Upper lobe of left lung (tissue), 6 donors: ENCODE measurements at regions not wholly inside any gene's neighbourhood (a gene's known extent, or its start where the extent isn't known, plus 50 kb on each side); places are given as distances from the start of the nearest gene placed in this dataset.
A peak's percentile ranks its signal among the peaks of the same experiment; 100 is the strongest.

ENCODE experiments used
- ATAC-seq, 2 donors: fragments of 200-7000 bp; cut with Tn5 transposase; one replicate each; pipeline ENCODE4 v1.9.1; 2022; ENCODE audit warnings: mild to moderate bottlenecking in 2 of 2, moderate library complexity in 2 of 2; ENCODE audit not compliant: low FRiP score in 2 of 2
- DNase-seq, 2 donors: peaks; one replicate each; pipeline ENCODE4 v3.0.0-alpha.2; 2019 to 2020
- H3K27ac ChIP-seq, 4 donors: fragments of 200-600 bp; sonication (generic); one replicate each; pipeline ENCODE4 v1.5.1; 2016 to 2019
- H3K27me3 ChIP-seq, 4 donors: fragments of 200-600 bp; sonication (generic); one replicate each; pipeline ENCODE4 v1.5.1; 2017 to 2019
- H3K36me3 ChIP-seq, 4 donors: fragments of 200-600 bp; sonication (generic); one replicate each; pipeline ENCODE4 v1.5.1; 2016 to 2019
- H3K4me1 ChIP-seq, 4 donors: fragments of 200-600 bp; sonication (generic); one replicate each; pipeline ENCODE4 v1.5.1; 2018 to 2019
- H3K4me3 ChIP-seq, 4 donors: fragments of 200-600 bp; sonication (generic); one replicate each; pipeline ENCODE4 v1.5.1; 2017 to 2019; ENCODE audit warnings: mild to moderate bottlenecking in 2 of 4, moderate library complexity in 1 of 4
- H3K9me3 ChIP-seq, 4 donors: fragments of 200-600 bp; sonication (generic); one replicate each; pipeline ENCODE4 v1.5.1; 2018 to 2019
- CTCF ChIP-seq, 6 experiments: fragments of 450-650 bp in 4 of 6; fragments of 200-600 bp in 2 of 6; sonication (generic) in 2 of 6; IDR thresholded peaks; one replicate each; pipeline ENCODE4 v1.5.1; 2016 to 2019; ENCODE audit warnings: antibody characterized with exemption in 6 of 6
- EP300 ChIP-seq, 4 donors: sonication (generic); formaldehyde crosslinking; IDR thresholded peaks; one replicate each; pipeline ENCODE4 v1.5.1; 2017; ENCODE audit warnings: antibody characterized with exemption in 4 of 4, control low read depth in 2 of 4
- POLR2A ChIP-seq, 4 donors: fragments of 450-650 bp; IDR thresholded peaks; one replicate each; pipeline ENCODE4 v1.5.1; 2016 to 2017; ENCODE audit warnings: antibody characterized with exemption in 4 of 4, mild to moderate bottlenecking in 2 of 4
- POLR2AphosphoS5 ChIP-seq, 2 donors: sonication (generic); formaldehyde crosslinking; IDR thresholded peaks; one replicate each; pipeline ENCODE4 v1.5.1; 2017; ENCODE audit warnings: antibody characterized with exemption in 2 of 2
- WGBS, 2 donors: methylation state at CpG; one replicate each; pipeline ENCODE4 v1.1.5; 2017 to 2018; 5-methylcytosine and 5-hydroxymethylcytosine counted together
- donor health status: DM: no; HTN: no; CAD: no; lungs with moderate emphysema.
- donor health status: DM: no; HTN: yes; CAD: no; lungs with severe emphysema.

DNA sequence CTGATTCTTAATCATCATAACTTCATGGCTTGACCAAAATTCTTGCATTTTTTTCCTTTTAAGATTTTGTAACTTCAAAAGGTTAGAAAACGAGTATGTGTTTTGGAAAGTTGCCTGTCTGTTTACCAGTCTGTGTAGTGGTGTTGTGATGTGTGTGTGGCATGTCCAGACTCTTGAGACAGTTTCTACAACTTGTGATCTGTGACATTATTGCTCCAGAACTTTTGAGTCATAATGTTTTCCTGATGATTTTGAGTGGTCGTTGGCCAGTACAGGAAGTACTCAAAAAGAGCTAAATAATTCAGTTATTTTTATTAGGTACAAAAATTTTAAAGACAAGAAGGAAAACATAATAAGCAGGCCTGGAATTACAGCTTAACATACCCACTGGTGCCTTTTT is 229.0 kb upstream of the C2CD4B start:
- H3K4me1 ChIP-seq: peaks cover 11 to 28% (median 17%) of the 10 kb centered on the region in 4 donors
- no peak for TF ChIP-seq POLR2AphosphoS5 (IDR thresholded peaks at IDR 0.05)
- no peak for TF ChIP-seq POLR2A (IDR thresholded peaks at IDR 0.05)
- no peak for TF ChIP-seq EP300 (IDR thresholded peaks at IDR 0.05)
- TF ChIP-seq CTCF (IDR thresholded peaks at IDR 0.05): no peak
- H3K36me3 ChIP-seq: no peaks in the 10 kb centered on the region
- no peak overlapping the region for H3K4me3 ChIP-seq
- no peaks in the 10 kb centered on the region for H3K27me3 ChIP-seq
- 29 to 30% methylated on average over 2 of the region's 2 CpGs for WGBS, 2 donors
- no peaks in the 10 kb centered on the region for H3K9me3 ChIP-seq
- DNase-seq (no peak), ATAC-seq (no peak)
- H3K27ac ChIP-seq: no peak overlapping the region

DNA sequence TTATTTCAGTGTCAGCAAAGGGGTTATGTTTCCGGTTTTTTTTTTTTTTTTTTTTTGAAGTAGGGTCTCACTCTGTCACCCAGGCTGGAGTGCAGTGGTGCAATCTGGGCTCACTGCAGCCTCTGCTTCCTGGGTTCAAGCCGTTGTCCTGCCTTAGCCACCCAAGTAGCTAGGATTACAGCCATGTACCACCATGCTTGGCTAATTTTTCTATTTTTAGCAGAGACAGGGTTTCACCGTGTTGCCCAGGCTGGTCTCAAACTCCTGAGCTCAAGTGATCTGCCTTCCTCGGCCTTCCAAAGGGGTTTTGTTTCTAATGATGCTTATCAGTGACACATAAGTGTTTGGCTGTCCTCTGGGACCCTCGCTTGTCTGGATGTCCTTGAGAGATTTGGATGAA is 235.7 kb upstream of the C2CD4B start:
- H3K4me1 ChIP-seq: peaks cover 2 to 8% (median 6%) of the 10 kb centered on the region in 4 donors
- no peak for ATAC-seq
- TF ChIP-seq EP300 (IDR thresholded peaks at IDR 0.05): no peak
- TF ChIP-seq CTCF (IDR thresholded peaks at IDR 0.05): no peak
- no peak for TF ChIP-seq POLR2A (IDR thresholded peaks at IDR 0.05)
- TF ChIP-seq POLR2AphosphoS5 (IDR thresholded peaks at IDR 0.05): no peak
- WGBS, 2 donors: 66 to 68% methylated on average over 5 of the region's 5 CpGs
- H3K27me3 ChIP-seq: no peaks in the 10 kb centered on the region
- H3K27ac ChIP-seq: no peak overlapping the region
- H3K4me3 ChIP-seq: no peak overlapping the region
- H3K9me3 ChIP-seq: peaks cover 0 to 3% (median 0%) of the 10 kb centered on the region in 4 donors
- DNase-seq: no peak
- no peaks in the 10 kb centered on the region for H3K36me3 ChIP-seq

- Histone ChIP-seq H3K4me3 (no peak overlapping the region), H3K27me3 (no peaks in the 10 kb centered on the region), H3K27ac (no peak overlapping the region), H3K9me3 (peaks cover 0 to 3% (median 0%) of the 10 kb centered on the region in 4 donors), H3K36me3 (no peaks in the 10 kb centered on the region), H3K4me1 (peaks cover 2 to 8% (median 6%) of the 10 kb centered on the region in 4 donors)
- no peak for TF ChIP-seq EP300 (IDR thresholded peaks at IDR 0.05)
- no peak for TF ChIP-seq POLR2A (IDR thresholded peaks at IDR 0.05)
- no peak for TF ChIP-seq CTCF (IDR thresholded peaks at IDR 0.05)
- TF ChIP-seq POLR2AphosphoS5 (IDR thresholded peaks at IDR 0.05): no peak
- DNase-seq: no peak
- WGBS, 2 donors: 93 to 95% methylated on average over 6 of the region's 6 CpGs
- ATAC-seq: no peak
Observed at GRCh38 chr15:62402687-62403086, 237.6 kb upstream of the C2CD4B start.

DNA sequence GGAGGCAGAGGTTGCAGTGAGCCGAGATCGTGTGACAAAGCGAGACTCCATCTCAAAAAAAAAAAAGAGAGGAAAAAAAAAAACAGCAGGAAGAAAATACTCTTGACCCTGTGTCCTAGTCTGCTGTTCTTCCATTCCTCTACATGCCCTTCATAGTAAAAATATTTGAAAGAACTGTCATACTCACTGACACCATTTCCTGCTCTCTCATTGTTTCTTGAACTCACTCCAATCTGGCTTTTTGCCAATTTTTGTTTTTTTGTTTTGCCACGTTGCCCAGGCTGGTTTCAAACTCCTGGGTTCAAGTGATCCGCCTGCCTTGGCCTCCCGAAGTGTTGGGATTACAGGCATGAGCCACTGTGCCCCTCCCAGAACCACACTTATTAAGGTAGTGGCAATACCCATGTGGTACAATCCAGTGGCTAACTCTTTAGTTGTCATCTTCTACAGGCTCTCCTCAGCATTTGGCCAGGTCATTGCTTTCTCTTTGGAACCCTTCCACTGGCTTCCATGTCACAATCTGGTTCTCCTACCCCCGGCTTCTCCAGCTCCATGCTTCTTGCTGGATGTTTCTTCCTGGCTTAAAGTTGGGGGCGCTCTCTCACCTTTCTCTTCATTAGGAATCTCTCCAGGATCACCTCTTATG is 238.2 kb upstream of the C2CD4B start:
- no peak for TF ChIP-seq CTCF (IDR thresholded peaks at IDR 0.05)
- no peak for TF ChIP-seq EP300 (IDR thresholded peaks at IDR 0.05)
- no peak for TF ChIP-seq POLR2A (IDR thresholded peaks at IDR 0.05)
- no peak for TF ChIP-seq POLR2AphosphoS5 (IDR thresholded peaks at IDR 0.05)
- Histone ChIP-seq H3K36me3 (no peaks in the 10 kb centered on the region), H3K27me3 (no peaks in the 10 kb centered on the region), H3K4me1 (peaks cover 2 to 8% (median 6%) of the 10 kb centered on the region in 4 donors), H3K9me3 (peaks cover 0 to 3% (median 0%) of the 10 kb centered on the region in 4 donors), H3K27ac (no peak overlapping the region), H3K4me3 (no peak overlapping the region)
- 54 to 65% methylated on average over 8 of the region's 8 CpGs for WGBS, 2 donors
- ATAC-seq (peak in 1 of 2 donors; percentile 56), DNase-seq (no peak)
